ENCODE measurements at regions not wholly inside any gene's neighbourhood (a gene's known extent, or its start where the extent isn't known, plus 50 kb on each side); places are given as distances from the start of the nearest gene placed in this dataset.

DNA sequence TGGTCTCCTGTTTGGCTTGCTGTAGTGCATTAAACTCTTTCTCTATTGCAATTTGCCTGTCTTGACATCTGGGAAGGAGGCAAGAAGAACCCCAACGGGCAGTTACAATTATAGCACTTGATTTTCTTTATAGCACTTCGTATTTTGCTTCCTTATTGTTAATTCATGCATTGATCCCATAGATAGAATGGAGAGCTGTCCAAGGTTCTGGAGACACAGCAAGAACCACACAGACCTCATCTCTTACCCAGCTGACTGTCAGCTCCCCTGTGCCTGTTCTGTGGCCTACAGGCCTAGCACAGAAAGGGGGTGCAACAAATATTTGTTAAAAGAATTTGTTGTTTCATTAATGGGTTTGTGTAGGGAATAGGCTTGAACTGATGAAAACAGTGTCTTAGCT lies 194.3 kb downstream of the GALNT1 start:
- POLR2A ChIA-PET, result no interaction called here
- DNase-seq (no peak), ATAC-seq (ENCODE audit: low read depth) (no peak)
- Histone ChIP-seq H3K4me3 (ENCODE audit: control extremely low read depth in 1 of 5, extremely low read depth in 1 of 5, insufficient read depth in 1 of 5, low read depth in 2 of 5, low read length in 4 of 5) (no peak overlapping the region), H3K4me1 (ENCODE audit: control insufficient read depth in 2 of 2, insufficient read depth in 2 of 2, low read length in 2 of 2) (no peaks in the 10 kb centered on the region), H4K20me1 (ENCODE audit: control insufficient read depth, insufficient read depth, low read length, poor library complexity, severe bottlenecking) (no peaks in the 10 kb centered on the region), H3K79me2 (ENCODE audit: control insufficient read depth, insufficient read depth, low read length) (no peaks in the 10 kb centered on the region), H3K9me3 (ENCODE audit: control extremely low read depth in 1 of 3, control insufficient read depth in 2 of 3, insufficient read depth in 1 of 3, low read length in 2 of 3) (peaks cover 0 to 5% (median 0%) of the 10 kb centered on the region in 3 donors), H3K36me3 (replicated peaks in 1 of 2; ENCODE audit: control extremely low read depth in 1 of 2, control insufficient read depth in 1 of 2, extremely low read depth in 1 of 2, insufficient read depth in 2 of 2, low read length in 1 of 2) (no peaks in the 10 kb centered on the region), H3K4me2 (replicated peaks; ENCODE audit: low read depth, low read length, poor library complexity, severe bottlenecking) (no peak overlapping the region), H3K9ac (ENCODE audit: low read length) (no peak overlapping the region), H3K27me3 (replicated peaks in 1 of 4; ENCODE audit: control extremely low read depth in 1 of 4, control insufficient read depth in 3 of 4, insufficient read depth in 4 of 4, low read length in 3 of 4) (peaks cover 0 to 8% (median 0%) of the 10 kb centered on the region in 4 experiments), H2AFZ (ENCODE audit: insufficient read depth, low read depth, low read length, poor library complexity, severe bottlenecking) (no peak overlapping the region), H3K27ac (ENCODE audit: low read length in 2 of 2) (no peak overlapping the region)
- H3K27me3 Mint-ChIP-seq, result peaks cover 24% of the 10 kb centered on the region
- intact Hi-C loops (cut with micrococcal nuclease), result no loop called here
- no peaks in the 10 kb centered on the region for H3K4me1 Mint-ChIP-seq
- CTCF ChIA-PET, result interaction anchor here (0.5 kb wide), 1 partner anchor 228 kb away, joined by 3 read pairs; no protein-coding TSS in a partner anchor
- no peaks in the 10 kb centered on the region for H3K9me3 Mint-ChIP-seq (ENCODE audit: insufficient read depth)
- no peak overlapping the region for H3K27ac Mint-ChIP-seq
- WGBS (ENCODE audit: insufficient coverage), result 60% methylated on average over 1 of the region's 2 CpGs
- TF ChIP-seq, protein P1, sequence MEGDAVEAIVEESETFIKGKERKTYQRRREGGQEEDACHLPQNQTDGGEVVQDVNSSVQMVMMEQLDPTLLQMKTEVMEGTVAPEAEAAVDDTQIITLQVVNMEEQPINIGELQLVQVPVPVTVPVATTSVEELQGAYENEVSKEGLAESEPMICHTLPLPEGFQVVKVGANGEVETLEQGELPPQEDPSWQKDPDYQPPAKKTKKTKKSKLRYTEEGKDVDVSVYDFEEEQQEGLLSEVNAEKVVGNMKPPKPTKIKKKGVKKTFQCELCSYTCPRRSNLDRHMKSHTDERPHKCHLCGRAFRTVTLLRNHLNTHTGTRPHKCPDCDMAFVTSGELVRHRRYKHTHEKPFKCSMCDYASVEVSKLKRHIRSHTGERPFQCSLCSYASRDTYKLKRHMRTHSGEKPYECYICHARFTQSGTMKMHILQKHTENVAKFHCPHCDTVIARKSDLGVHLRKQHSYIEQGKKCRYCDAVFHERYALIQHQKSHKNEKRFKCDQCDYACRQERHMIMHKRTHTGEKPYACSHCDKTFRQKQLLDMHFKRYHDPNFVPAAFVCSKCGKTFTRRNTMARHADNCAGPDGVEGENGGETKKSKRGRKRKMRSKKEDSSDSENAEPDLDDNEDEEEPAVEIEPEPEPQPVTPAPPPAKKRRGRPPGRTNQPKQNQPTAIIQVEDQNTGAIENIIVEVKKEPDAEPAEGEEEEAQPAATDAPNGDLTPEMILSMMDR (IDR thresholded peaks at IDR 0.05), result no peak
- no peak for TF ChIP-seq EZH2 (IDR thresholded peaks at IDR 0.05; ENCODE audit: borderline replicate concordance, insufficient read depth, low read depth, low read length, poor library complexity, severe bottlenecking)
- H3K4me3 Mint-ChIP-seq, result no peak overlapping the region

DNA sequence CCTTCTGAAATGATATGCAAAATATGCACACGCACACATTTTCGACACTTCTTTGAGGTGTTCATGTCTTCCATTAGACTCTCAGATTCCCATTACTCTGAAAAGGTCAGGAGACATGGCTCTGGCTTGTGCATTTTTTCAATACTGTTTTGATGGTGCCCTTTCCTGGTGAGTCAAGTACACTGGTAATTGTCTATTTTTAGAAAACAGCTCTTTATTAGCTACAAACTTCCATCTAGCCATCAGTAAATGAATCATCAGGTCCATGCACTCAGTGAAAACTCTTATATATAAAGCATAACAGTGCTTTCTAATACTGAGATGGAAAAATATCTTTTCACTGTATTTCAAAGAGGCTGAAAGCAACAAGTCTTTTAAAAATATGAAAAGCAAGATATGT lies 194.9 kb downstream of the GALNT1 start:
- DNase-seq, result no peak
- H3K27ac Mint-ChIP-seq, result no peak overlapping the region
- POLR2A ChIA-PET, result no interaction called here

More for the DNA sequence above, 194.9 kb downstream of the GALNT1 start:
- Mint-ChIP-seq H3K9me3 (ENCODE audit: insufficient read depth) (no peaks in the 10 kb centered on the region), H3K4me1 (no peaks in the 10 kb centered on the region), H3K4me3 (no peak overlapping the region), H3K27me3 (peaks cover 24% of the 10 kb centered on the region)
- no peak overlapping the region for H3K27ac ChIP-seq (ENCODE audit: low read length in 2 of 2)
- TF ChIP-seq EZH2 (IDR thresholded peaks at IDR 0.05; ENCODE audit: borderline replicate concordance, insufficient read depth, low read depth, low read length, poor library complexity, severe bottlenecking), result no peak
- TF ChIP-seq, protein P1 (IDR thresholded peaks at IDR 0.05), result no peak
- CTCF ChIA-PET, result interaction anchor here (1.4 kb wide), 1 partner anchor 20 kb away, joined by 4 read pairs; no protein-coding TSS in a partner anchor
- H4K20me1 ChIP-seq (ENCODE audit: control insufficient read depth, insufficient read depth, low read length, poor library complexity, severe bottlenecking), result no peaks in the 10 kb centered on the region
- no peaks in the 10 kb centered on the region for H3K36me3 ChIP-seq (replicated peaks in 1 of 2; ENCODE audit: control extremely low read depth in 1 of 2, control insufficient read depth in 1 of 2, extremely low read depth in 1 of 2, insufficient read depth in 2 of 2, low read length in 1 of 2)
- peaks cover 0 to 8% (median 0%) of the 10 kb centered on the region in 4 experiments for H3K27me3 ChIP-seq (replicated peaks in 1 of 4; ENCODE audit: control extremely low read depth in 1 of 4, control insufficient read depth in 3 of 4, insufficient read depth in 4 of 4, low read length in 3 of 4)
- no peak overlapping the region for H3K4me2 ChIP-seq (replicated peaks; ENCODE audit: low read depth, low read length, poor library complexity, severe bottlenecking)
- no peak overlapping the region for H3K4me3 ChIP-seq (ENCODE audit: control extremely low read depth in 1 of 5, extremely low read depth in 1 of 5, insufficient read depth in 1 of 5, low read depth in 2 of 5, low read length in 4 of 5)
- no peak overlapping the region for H2AFZ ChIP-seq (ENCODE audit: insufficient read depth, low read depth, low read length, poor library complexity, severe bottlenecking)
- ATAC-seq (ENCODE audit: low read depth), result no peak
- H3K9me3 ChIP-seq (ENCODE audit: control extremely low read depth in 1 of 3, control insufficient read depth in 2 of 3, insufficient read depth in 1 of 3, low read length in 2 of 3), result peaks cover 0 to 5% (median 0%) of the 10 kb centered on the region in 3 donors
- no peaks in the 10 kb centered on the region for H3K4me1 ChIP-seq (ENCODE audit: control insufficient read depth in 2 of 2, insufficient read depth in 2 of 2, low read length in 2 of 2)
- H3K9ac ChIP-seq (ENCODE audit: low read length), result no peak overlapping the region
- H3K79me2 ChIP-seq (ENCODE audit: control insufficient read depth, insufficient read depth, low read length), result no peaks in the 10 kb centered on the region
- 100% methylated on average over 2 of the region's 2 CpGs for WGBS (ENCODE audit: insufficient coverage)
- intact Hi-C loops (cut with micrococcal nuclease), result no loop called here

Data from B cell (primary cell).